DOHH2 (cell line): ENCODE measurements at regions not wholly inside any gene's neighbourhood (a gene's known extent, or its start where the extent isn't known, plus 50 kb on each side); places are given as distances from the start of the nearest gene placed in this dataset.

ENCODE experiments used
- H3F3A ChIP-seq: fragments of 200-600 bp; sonication (generic), shearing (Covaris generic); 2 replicates; pipeline ENCODE4 v1.6.0; 2016; ENCODE audit warnings: antibody characterized with exemption, mild to moderate bottlenecking; ENCODE audit not compliant: control insufficient read depth, insufficient read depth
- H3K27ac ChIP-seq: fragments of 200-600 bp; sonication (generic); 2 replicates; pipeline ENCODE4 v1.5.1; 2014; ENCODE audit warnings: low read depth, mild to moderate bottlenecking, low read length, moderate library complexity
- H3K27me3 ChIP-seq: fragments of 200-600 bp; sonication (generic); 2 replicates; pipeline ENCODE4 v1.6.1; 2014; ENCODE audit warnings: mild to moderate bottlenecking, low read length, mixed read lengths; ENCODE audit not compliant: control insufficient read depth
- H3K36me3 ChIP-seq: fragments of 200-600 bp; sonication (generic); 2 replicates; pipeline ENCODE4 v1.6.1; 2014; ENCODE audit warnings: mild to moderate bottlenecking, low read length, moderate library complexity, mixed read lengths; ENCODE audit not compliant: control insufficient read depth
- H3K4me1 ChIP-seq: fragments of 200-600 bp; sonication (generic); 2 replicates; pipeline ENCODE4 v1.6.1; 2014; ENCODE audit warnings: mild to moderate bottlenecking, low read length, mixed read lengths; ENCODE audit not compliant: control insufficient read depth
- H3K4me2 ChIP-seq: fragments of 200-600 bp; sonication (generic); 2 replicates; pipeline ENCODE4 v1.6.0; 2014; ENCODE audit warnings: mild to moderate bottlenecking, low read length, moderate library complexity
- H3K4me3 ChIP-seq: fragments of 200-600 bp; sonication (generic); 2 replicates; pipeline ENCODE4 v1.5.1; 2014; ENCODE audit warnings: mild to moderate bottlenecking, low read length, mixed read lengths
- H3K79me2 ChIP-seq: fragments of 200-600 bp; sonication (generic); 2 replicates; pipeline ENCODE4 v1.6.1; 2014; ENCODE audit warnings: mild to moderate bottlenecking, low read length, mixed read lengths; ENCODE audit not compliant: control insufficient read depth
- H3K9me2 ChIP-seq: fragments of 200-600 bp; sonication (generic); replicated peaks from 2 replicates; pipeline ENCODE4 v1.6.1; 2014; ENCODE audit warnings: mild to moderate bottlenecking, low read length, mixed read lengths; ENCODE audit not compliant: control insufficient read depth
- H3K9me3 ChIP-seq: fragments of 200-600 bp; sonication (generic); 2 replicates; pipeline ENCODE4 v1.6.1; 2014; ENCODE audit warnings: antibody characterized with exemption, low read length, mixed read lengths; ENCODE audit not compliant: control insufficient read depth, insufficient read depth
- H4K20me1 ChIP-seq: fragments of 200-600 bp; sonication (generic); 2 replicates; pipeline ENCODE4 v1.6.0; 2014; ENCODE audit warnings: low read depth, mild to moderate bottlenecking, antibody characterized with exemption, low read length, moderate library complexity; ENCODE audit not compliant: control insufficient read depth, insufficient read depth
- EZH2phosphoT487 ChIP-seq: fragments of 200-600 bp; sonication (generic); IDR thresholded peaks from 2 replicates; pipeline ENCODE4 v1.6.1; 2017; ENCODE audit warnings: borderline replicate concordance, mild to moderate bottlenecking, antibody characterized with exemption, low read length, moderate library complexity, mixed read lengths
- TF ChIP-seq, protein P1 (sequence below): fragments of 200-600 bp; sonication (generic); IDR thresholded peaks from one replicate; pipeline ENCODE4 v1.5.1; 2014; ENCODE audit warnings: antibody characterized with exemption, mild to moderate bottlenecking, low read depth, low read length; ENCODE audit not compliant: poor library complexity, severe bottlenecking

GRCh38 chr2:6054161-6054671 lies 362.0 kb downstream of the SOX11 start:
- Histone ChIP-seq H3K27me3 (no peaks in the 10 kb centered on the region), H3K4me1 (no peaks in the 10 kb centered on the region), H3K36me3 (no peaks in the 10 kb centered on the region), H3K79me2 (no peaks in the 10 kb centered on the region), H3K9me3 (no peaks in the 10 kb centered on the region), H3K4me3 (no peak overlapping the region), H3K9me2 (no peaks in the 10 kb centered on the region), H4K20me1 (no peaks in the 10 kb centered on the region), H3K4me2 (no peak overlapping the region), H3F3A (no peaks in the 10 kb centered on the region), H3K27ac (no peak overlapping the region)
- TF ChIP-seq EZH2phosphoT487 = no peak
- TF ChIP-seq, protein P1, sequence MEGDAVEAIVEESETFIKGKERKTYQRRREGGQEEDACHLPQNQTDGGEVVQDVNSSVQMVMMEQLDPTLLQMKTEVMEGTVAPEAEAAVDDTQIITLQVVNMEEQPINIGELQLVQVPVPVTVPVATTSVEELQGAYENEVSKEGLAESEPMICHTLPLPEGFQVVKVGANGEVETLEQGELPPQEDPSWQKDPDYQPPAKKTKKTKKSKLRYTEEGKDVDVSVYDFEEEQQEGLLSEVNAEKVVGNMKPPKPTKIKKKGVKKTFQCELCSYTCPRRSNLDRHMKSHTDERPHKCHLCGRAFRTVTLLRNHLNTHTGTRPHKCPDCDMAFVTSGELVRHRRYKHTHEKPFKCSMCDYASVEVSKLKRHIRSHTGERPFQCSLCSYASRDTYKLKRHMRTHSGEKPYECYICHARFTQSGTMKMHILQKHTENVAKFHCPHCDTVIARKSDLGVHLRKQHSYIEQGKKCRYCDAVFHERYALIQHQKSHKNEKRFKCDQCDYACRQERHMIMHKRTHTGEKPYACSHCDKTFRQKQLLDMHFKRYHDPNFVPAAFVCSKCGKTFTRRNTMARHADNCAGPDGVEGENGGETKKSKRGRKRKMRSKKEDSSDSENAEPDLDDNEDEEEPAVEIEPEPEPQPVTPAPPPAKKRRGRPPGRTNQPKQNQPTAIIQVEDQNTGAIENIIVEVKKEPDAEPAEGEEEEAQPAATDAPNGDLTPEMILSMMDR = no peak

DNA sequence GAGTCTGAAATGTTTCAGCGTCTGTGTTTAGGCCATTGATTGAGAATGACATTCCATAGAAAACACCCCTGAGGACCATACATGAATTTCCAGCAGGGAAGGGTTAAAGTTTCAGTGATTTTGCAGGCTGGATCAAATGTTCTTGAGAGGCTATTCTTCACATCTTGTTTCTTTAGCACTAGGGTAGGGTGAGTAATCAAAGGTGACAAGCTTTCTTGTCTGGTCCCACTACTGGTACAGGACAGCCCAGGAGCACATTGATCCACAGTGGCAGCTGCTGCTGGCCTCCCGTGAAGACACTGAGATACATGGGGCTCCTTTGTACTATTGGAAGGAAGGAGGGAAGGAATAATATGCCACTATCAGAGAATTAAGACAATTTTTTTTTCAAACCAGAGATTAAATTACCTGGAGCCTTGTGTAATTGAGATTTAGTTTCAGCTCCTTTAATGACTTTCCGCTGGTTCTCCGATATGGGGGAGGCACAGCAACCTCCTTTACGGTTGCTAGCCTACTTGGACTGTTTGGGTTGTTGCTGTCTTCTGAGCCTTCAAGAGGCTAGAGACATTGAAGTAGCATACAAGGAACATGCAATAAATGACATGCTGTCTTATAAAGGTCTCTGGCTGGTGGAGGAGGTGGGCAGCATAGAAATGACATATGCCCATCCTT lies 368.9 kb downstream of the SOX11 start:
- Histone ChIP-seq H4K20me1 (no peaks in the 10 kb centered on the region), H3K9me3 (no peaks in the 10 kb centered on the region), H3K9me2 (no peaks in the 10 kb centered on the region), H3K27me3 (no peaks in the 10 kb centered on the region), H3K4me2 (no peak overlapping the region), H3K4me3 (no peak overlapping the region), H3K36me3 (no peaks in the 10 kb centered on the region), H3K79me2 (no peaks in the 10 kb centered on the region), H3K27ac (no peak overlapping the region), H3K4me1 (no peaks in the 10 kb centered on the region), H3F3A (no peaks in the 10 kb centered on the region)
- TF ChIP-seq, protein P1 = no peak
- TF ChIP-seq EZH2phosphoT487 = no peak

DNA sequence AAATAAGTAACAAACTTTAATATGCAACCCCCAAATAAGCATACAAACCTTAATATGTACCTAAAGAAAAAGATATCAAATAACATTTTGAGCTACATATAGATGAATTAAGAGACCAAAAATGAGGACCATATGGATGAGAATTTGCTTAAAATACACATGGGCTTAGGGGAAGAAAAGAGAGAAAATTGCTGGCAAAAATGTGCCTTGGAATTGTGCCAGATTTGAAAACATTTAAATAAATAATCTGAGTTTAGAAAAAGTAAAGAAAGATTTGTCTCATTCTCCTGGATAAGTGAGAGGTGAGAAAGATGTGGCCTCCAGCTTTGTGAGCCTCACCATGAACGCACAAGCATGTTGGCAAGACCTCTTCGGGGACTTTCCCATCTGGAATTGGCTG lies 372.6 kb downstream of the SOX11 start:
- H3K4me2 ChIP-seq = no peak overlapping the region
- no peaks in the 10 kb centered on the region for H3K9me2 ChIP-seq
- no peaks in the 10 kb centered on the region for H4K20me1 ChIP-seq
- H3K79me2 ChIP-seq = no peaks in the 10 kb centered on the region
- no peak overlapping the region for H3K4me3 ChIP-seq
- TF ChIP-seq EZH2phosphoT487 = no peak
- TF ChIP-seq, protein P1 = no peak
- H3K27ac ChIP-seq = no peak overlapping the region
- H3K36me3 ChIP-seq = no peaks in the 10 kb centered on the region
- H3K9me3 ChIP-seq = no peaks in the 10 kb centered on the region
- H3F3A ChIP-seq = no peaks in the 10 kb centered on the region
- H3K27me3 ChIP-seq = no peaks in the 10 kb centered on the region
- H3K4me1 ChIP-seq = peaks cover 4% of the 10 kb centered on the region; the same call in 1 of the 2 replicates
